Gastroesophageal sphincter (tissue), 3 donors: ENCODE measurements at regions not wholly inside any gene's neighbourhood (a gene's known extent, or its start where the extent isn't known, plus 50 kb on each side); places are given as distances from the start of the nearest gene placed in this dataset.

Experiments
- EP300 ChIP-seq: sonication (generic); formaldehyde crosslinking; IDR thresholded peaks from one replicate; pipeline ENCODE4 v1.6.1; 2017; ENCODE audit warnings: antibody characterized with exemption, mild to moderate bottlenecking
- POLR2A ChIP-seq, 2 donors: fragments of 450-650 bp; IDR thresholded peaks; one replicate each; pipeline ENCODE4 v1.6.1; 2017; ENCODE audit warnings: antibody characterized with exemption in 2 of 2, mild to moderate bottlenecking in 2 of 2, moderate library complexity in 1 of 2
- POLR2AphosphoS5 ChIP-seq: sonication (generic); formaldehyde crosslinking; IDR thresholded peaks from one replicate; pipeline ENCODE4 v1.6.1; 2017; ENCODE audit warnings: antibody characterized with exemption
- TF ChIP-seq, protein P1 (sequence below), 4 experiments: fragments of 200-600 bp in 2 of 4; fragments of 450-650 bp in 2 of 4; sonication (generic) in 1 of 4; IDR thresholded peaks; one replicate each; pipeline ENCODE4 v1.5.1; 2017 to 2019; ENCODE audit warnings: antibody characterized with exemption in 4 of 4, mild to moderate bottlenecking in 2 of 4, moderate library complexity in 2 of 4

DNA sequence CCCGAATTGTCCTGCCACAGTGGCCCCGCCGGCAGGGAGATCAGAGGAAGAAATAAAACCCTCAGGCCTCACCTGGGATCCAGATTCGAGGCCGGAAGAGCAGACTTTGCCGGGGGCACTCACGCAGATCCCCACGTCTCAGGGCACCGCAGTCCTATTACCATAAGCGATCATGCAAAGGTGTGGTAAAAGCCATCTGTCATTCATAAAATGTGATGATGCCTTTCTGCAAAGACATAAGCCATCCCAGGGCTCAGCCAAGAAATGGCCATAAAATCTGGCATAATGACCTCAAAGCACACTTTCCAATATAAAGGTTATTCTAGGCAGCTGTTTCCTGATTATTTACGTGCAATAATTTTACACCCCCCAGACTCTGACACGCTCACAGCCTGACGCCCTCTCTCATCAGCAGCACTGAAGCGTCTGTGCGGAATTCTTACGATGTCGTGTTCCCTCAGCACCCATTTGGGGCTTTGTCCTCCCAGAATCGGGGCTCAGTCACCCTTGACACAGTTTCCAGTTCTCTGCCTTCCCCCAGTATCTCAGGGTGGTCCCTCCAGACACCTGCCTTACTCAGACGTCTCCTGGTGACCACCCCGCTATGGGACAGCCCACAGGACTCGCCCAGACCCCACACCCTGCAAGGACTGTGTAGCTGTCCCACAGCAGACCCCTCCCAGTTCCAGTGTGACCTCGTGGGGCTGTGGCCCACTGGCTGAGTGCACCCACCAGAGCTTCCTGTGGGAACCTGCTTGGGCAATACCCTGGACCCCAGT lies 74.3 kb upstream of the FAM20C start:
- TF ChIP-seq, protein P1, sequence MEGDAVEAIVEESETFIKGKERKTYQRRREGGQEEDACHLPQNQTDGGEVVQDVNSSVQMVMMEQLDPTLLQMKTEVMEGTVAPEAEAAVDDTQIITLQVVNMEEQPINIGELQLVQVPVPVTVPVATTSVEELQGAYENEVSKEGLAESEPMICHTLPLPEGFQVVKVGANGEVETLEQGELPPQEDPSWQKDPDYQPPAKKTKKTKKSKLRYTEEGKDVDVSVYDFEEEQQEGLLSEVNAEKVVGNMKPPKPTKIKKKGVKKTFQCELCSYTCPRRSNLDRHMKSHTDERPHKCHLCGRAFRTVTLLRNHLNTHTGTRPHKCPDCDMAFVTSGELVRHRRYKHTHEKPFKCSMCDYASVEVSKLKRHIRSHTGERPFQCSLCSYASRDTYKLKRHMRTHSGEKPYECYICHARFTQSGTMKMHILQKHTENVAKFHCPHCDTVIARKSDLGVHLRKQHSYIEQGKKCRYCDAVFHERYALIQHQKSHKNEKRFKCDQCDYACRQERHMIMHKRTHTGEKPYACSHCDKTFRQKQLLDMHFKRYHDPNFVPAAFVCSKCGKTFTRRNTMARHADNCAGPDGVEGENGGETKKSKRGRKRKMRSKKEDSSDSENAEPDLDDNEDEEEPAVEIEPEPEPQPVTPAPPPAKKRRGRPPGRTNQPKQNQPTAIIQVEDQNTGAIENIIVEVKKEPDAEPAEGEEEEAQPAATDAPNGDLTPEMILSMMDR (IDR thresholded peaks at IDR 0.05), result no peak
- TF ChIP-seq POLR2A (IDR thresholded peaks at IDR 0.05) (no peak), POLR2AphosphoS5 (no peak), EP300 (no peak)
